ENCODE measurements at regions not wholly inside any gene's neighbourhood (a gene's known extent, or its start where the extent isn't known, plus 50 kb on each side); places are given as distances from the start of the nearest gene placed in this dataset.
"Not testable (repeated sequence)": the region's sequence is repeated elsewhere in the genome, so short reads cannot be mapped to it uniquely, and the experiment has no call there.

DNA sequence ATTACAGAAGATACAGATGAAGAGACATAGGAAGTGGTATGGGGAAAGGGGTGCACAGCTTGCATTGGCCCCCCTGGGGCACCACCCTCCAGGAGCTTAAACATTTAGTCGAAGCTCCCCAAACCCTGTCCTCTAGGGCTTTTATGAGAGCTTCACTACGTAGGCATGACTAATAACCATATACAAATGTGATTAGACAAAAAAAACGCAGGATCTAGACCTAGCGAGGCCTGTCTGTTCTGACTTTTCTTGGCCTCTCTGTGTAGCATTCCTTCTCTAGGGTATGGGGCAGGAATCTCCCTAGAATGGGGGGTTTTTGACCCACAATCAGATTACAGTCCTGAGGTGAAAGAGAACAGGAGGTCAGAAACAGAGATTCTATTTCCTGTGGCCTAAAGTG lies 293.7 kb upstream of the GALNTL6 start:
- Mint-ChIP-seq H3K4me3 (no peak overlapping the region), H3K27ac (no peak overlapping the region), H3K36me3 (ENCODE audit: low read depth) (no peaks in the 10 kb centered on the region), H3K27me3 (ENCODE audit: insufficient read depth) (no peaks in the 10 kb centered on the region), H3K4me1 (ENCODE audit: low read depth) (no peaks in the 10 kb centered on the region), H3K9me3 (peaks cover 24% of the 10 kb centered on the region)
- DNase-seq, result no peak
- TF ChIP-seq CTCF (IDR thresholded peaks at IDR 0.05), result no peak

GRCh38 chr4:171517883-171518282 lies 295.3 kb upstream of the GALNTL6 start:
- Mint-ChIP-seq H3K9me3 (peaks cover 20% of the 10 kb centered on the region), H3K27me3 (ENCODE audit: insufficient read depth) (no peaks in the 10 kb centered on the region)

GRCh38 chr4:171516694-171517093 lies 296.5 kb upstream of the GALNTL6 start:
- H3K36me3 Mint-ChIP-seq (ENCODE audit: low read depth), result no peaks in the 10 kb centered on the region
- peaks cover 25% of the 10 kb centered on the region for H3K9me3 Mint-ChIP-seq
- no peak for TF ChIP-seq CTCF (IDR thresholded peaks at IDR 0.05)
- H3K4me3 Mint-ChIP-seq, result no peak overlapping the region
- no peaks in the 10 kb centered on the region for H3K27me3 Mint-ChIP-seq (ENCODE audit: insufficient read depth)
- H3K4me1 Mint-ChIP-seq (ENCODE audit: low read depth), result no peaks in the 10 kb centered on the region
- no peak overlapping the region for H3K27ac Mint-ChIP-seq
- no peak for DNase-seq

More at GRCh38 chr4:171517883-171518282, 295.3 kb upstream of the GALNTL6 start:
- Mint-ChIP-seq H3K27ac (no peak overlapping the region), H3K36me3 (ENCODE audit: low read depth) (no peaks in the 10 kb centered on the region), H3K4me1 (ENCODE audit: low read depth) (no peaks in the 10 kb centered on the region), H3K4me3 (no peak overlapping the region)
- no peak for TF ChIP-seq CTCF (IDR thresholded peaks at IDR 0.05)
- DNase-seq, result no peak

DNA sequence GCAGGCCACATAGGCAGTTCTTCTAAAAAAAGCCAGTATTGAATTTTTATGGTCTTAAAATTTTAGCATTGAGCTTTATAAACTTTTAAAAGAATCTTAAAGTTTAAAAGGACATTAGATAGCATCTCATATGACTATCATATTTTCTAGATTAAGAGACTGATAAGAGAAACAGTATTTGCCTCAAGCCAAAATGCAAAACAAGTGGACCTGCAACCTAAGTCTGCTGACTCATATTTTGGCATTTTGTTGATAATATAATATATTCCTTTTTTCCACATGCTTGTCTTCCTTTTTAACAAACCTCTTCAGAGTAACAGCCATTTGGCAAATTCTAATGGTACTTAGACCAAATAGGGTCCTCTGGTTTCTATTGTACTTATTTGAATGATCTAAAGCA lies 328.5 kb upstream of the GALNTL6 start:
- peaks cover 7% of the 10 kb centered on the region; the same call in 1 of the 2 replicates for H3K36me3 Mint-ChIP-seq (ENCODE audit: low read depth)
- peaks cover 22% of the 10 kb centered on the region for H3K9me3 Mint-ChIP-seq
- H3K27ac Mint-ChIP-seq, result no peak overlapping the region
- H3K27me3 Mint-ChIP-seq (ENCODE audit: insufficient read depth), result no peaks in the 10 kb centered on the region
- no peaks in the 10 kb centered on the region for H3K4me1 Mint-ChIP-seq (ENCODE audit: low read depth)
- H3K4me3 Mint-ChIP-seq, result no peak overlapping the region
- DNase-seq, result no peak
- no peak for TF ChIP-seq CTCF (IDR thresholded peaks at IDR 0.05)

DNA sequence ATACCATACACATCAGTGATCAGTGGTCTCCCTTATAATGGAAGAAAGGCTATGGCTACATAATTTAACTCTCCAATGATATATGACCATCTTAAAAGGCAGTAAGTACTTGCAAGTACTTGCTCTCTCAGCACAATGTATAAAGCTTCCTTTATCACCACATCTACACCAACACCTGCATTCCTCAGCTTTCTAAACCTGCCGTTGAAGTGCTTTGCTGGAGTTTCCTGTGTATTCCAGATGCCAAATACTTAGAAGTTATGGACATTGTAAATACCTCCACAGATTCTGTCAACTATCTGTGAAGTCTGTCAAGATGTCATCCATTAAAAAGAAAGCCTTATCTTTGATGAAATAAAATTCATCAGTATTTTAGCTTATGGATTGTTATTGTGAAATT lies 335.0 kb upstream of the GALNTL6 start:
- no peak for DNase-seq
- Mint-ChIP-seq H3K36me3 (ENCODE audit: low read depth) (no peaks in the 10 kb centered on the region), H3K4me3 (no peak overlapping the region), H3K9me3 (peaks cover 20% of the 10 kb centered on the region), H3K27ac (no peak overlapping the region), H3K4me1 (ENCODE audit: low read depth) (no peaks in the 10 kb centered on the region), H3K27me3 (ENCODE audit: insufficient read depth) (no peaks in the 10 kb centered on the region)
- no peak for TF ChIP-seq CTCF (IDR thresholded peaks at IDR 0.05)

DNA sequence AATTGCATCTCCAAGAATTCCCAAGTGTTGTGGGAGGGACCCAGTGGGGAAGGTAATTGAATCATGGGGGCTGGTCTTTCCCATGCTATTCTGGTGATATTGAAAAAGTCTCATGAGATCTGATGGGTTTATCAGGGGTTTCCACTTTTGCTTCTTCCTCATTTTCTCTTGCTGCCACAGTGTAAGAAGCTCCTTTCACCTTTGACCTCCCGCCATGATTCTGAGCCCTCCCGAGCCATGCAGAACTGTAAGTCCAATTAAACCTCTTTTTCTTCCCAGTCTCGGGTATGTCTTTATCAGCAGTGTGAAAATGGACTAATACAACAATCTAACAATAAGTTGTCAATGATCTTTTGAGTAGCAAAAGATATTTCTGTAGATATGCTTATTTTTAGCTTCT lies 338.1 kb upstream of the GALNTL6 start:
- not testable (repeated sequence) for DNase-seq; H3K27me3 Mint-ChIP-seq (ENCODE audit: insufficient read depth); H3K4me1 Mint-ChIP-seq (ENCODE audit: low read depth); H3K27ac Mint-ChIP-seq; H3K4me3 Mint-ChIP-seq; H3K36me3 Mint-ChIP-seq (ENCODE audit: low read depth)
- peaks cover 10% of the 10 kb centered on the region for H3K9me3 Mint-ChIP-seq

Data from HFFc6 (cell line).